GM12892 (cell line): ENCODE measurements at regions not wholly inside any gene's neighbourhood (a gene's known extent, or its start where the extent isn't known, plus 50 kb on each side); places are given as distances from the start of the nearest gene placed in this dataset.

Experiments
- POLR2A ChIP-seq: IDR thresholded peaks from 2 replicates; pipeline ENCODE4 v1.6.1; 2011; ENCODE audit warnings: low read depth, low read length, control low read depth
- TAF1 ChIP-seq: IDR thresholded peaks from 2 replicates; pipeline ENCODE4 v1.6.1; 2011; ENCODE audit warnings: low read depth, mild to moderate bottlenecking, control low read depth, low read length, borderline replicate concordance

DNA sequence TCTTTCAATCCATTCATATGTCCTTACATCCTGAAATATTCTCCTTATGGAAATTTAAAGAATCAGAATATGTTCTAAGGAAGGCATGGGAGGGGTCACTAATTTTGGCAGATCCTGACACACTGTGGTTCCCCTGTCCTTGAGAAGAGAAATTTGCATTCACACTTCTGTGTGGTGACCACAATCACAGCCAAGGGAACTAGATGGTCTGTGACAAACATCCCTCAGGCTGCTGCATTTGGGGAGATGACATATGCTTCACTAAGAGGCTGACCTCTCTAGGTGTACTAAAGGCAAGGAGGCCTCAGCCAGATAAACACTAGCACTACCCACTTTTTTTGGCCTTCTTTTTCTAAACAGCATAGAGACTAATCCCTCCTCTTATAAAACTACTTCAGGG is 129.6 kb downstream of the MREG start:
- TF ChIP-seq TAF1: no peak
- no peak for TF ChIP-seq POLR2A
